CD4-positive, alpha-beta T cell treated with Interleukin-1 beta for 1 hour (primary cell): ENCODE measurements at regions not wholly inside any gene's neighbourhood (a gene's known extent, or its start where the extent isn't known, plus 50 kb on each side); places are given as distances from the start of the nearest gene placed in this dataset.

Experiments
- DNase-seq, 2 donors: peaks; one replicate each; pipeline ENCODE4 v3.0.0-alpha.2; 2020 to 2022

DNA sequence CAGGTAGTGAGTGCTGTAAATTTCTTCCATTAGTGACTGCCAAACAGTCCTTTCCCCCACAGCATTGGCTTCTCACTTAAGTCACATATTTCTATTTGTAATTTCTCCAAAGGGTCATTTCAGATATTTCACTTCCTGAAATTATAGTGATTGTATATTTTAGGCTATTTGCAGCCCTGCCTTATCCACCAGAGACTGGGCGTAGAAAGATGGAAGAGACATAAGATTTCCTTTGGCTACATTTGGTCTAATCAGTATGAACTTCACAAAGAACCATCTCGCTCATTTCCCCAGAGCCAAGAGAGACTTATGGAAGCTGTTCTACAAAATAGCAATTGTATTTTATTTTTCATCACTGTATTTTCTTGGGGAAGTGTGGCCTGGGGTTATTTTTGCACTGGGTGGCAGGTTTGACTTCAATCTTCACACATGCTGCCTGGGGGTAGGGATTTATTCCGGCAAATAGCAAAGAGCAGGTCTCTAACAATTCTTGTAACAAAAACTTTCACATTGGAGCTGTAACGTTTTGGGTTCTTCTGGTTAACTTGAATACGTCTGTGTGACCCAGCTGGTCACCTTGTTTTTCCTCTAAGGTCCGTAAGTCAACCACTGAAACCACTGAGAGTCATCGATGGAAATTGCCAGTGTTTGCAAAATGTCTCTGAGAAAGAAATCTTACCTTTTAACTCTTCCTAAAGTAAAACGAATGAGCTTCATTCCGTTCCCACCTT, 170.6 kb upstream of the SERPINE2 start:
- no peak for DNase-seq

DNA sequence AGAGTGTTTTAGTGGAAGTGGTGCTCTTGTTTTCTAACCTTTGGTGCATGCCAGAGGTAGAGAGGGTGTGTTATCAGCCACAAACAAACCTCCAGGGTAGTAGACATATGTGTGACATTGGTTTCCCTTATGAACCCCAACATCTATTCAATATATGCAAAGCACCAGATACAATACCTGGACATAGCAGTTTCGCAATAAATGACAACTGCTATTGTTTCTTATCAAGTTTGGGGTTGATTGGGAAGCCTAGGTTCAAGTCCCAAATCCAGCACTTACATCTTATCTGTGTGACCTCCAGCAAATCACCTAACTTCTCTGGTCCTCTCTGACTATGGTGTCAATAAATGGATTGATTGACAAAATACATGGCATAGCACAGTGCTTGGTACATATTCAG, 169.4 kb upstream of the SERPINE2 start:
- DNase-seq: no peak

DNA sequence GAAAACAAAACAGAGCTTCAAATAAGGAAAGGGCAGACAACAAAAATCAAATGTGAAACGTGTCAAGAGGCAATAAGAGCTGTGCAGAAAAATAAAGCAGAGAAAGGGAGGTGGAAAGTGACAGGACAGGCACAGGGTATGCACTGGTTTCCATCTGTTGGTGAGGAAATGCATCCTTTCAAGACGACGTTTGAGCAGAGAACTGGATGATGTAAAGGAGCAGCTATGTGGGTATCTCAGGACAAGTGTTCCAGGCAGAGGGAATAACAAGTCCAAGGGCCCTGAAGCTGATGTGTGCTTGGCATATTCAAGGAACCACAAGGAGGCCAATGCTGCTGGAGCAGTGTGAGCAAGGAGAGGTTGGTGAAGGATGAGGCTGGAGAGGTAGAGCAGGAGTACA, 168.9 kb upstream of the SERPINE2 start:
- DNase-seq: no peak

DNA sequence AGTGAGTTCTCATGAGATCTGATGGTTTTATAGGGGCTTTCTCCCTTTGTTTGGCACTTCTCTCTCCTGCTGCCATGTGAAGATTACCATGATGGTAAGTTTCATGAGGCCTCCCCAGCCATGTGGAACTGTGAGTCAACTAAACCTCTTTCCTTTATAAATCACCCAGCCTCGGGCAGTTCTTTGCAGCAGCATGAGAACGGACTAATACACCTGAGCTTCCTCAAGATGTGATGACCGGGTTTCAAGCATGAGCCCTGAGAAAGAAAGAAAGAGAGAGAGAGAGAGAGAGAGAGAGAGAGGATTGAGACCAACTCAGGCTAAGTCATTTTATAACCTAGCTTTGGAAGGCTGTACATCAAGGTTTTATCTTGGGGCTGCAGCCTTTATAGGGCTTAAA, 167.7 kb upstream of the SERPINE2 start:
- DNase-seq: no peak

DNA sequence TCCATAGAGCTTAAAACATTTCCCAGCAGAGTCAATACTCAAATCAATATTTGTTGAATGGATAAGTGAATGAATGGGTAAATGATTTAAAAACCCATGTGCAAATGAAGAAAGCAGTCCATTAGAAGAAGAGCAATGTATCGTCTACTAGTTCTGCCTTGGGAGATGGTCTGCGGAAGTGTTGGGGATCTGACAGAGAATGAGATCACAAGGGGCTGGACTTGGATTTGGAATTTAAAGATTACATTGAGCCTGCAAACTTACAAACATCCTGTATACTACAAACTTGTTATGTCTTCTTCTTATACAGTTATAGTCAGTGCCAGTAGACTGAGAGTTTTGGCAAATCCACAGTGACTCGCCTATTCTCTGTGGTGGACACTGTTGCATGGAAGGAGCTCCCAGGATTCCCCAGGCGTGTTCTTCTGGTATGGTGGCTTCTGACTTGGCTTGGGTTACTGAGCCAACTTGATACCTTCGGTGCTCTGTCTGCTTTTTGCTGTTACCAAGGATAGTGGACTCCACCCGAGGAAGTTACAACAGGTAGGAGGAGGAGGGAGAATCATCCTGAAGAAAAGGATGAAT, 163.3 kb upstream of the SERPINE2 start:
- DNase-seq: no peak

DNA sequence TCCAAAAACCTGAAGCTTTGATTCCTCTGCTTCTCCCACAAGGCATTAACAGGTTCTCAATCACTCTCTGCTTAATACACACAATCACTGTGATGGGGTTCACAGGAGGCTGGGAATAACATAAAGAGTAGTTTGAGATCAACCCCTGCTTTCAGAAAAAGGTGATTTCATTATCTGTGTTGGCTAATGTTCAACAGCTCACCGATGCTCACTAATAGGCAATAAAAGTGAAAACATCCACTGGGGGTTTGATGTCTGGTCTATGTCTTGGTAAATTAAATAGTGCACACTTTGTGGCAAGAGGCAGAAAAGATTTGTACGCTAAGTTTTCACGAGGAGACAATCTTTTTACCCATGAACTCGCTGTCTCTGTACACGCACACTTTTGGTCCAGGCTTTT, 159.3 kb upstream of the SERPINE2 start:
- no peak for DNase-seq

DNA sequence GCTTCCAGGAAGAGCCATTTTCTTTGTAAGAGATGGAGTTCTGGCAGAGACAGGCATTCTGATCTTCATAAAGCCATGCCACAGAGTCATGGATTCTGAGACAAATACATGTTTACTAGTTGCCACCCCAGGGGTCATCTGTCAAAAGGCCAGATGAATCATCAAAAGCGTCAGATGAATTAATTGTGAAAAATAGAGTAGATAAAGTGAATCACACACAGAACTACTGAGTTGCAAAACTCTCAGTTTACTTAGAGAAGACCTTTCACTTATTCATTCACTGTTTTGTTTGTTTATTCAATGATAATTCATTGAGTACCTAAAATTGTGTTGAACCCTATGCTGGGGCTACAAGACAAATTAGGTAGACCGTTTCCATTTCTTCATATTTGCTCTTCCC, 157.7 kb upstream of the SERPINE2 start:
- no peak for DNase-seq

DNA sequence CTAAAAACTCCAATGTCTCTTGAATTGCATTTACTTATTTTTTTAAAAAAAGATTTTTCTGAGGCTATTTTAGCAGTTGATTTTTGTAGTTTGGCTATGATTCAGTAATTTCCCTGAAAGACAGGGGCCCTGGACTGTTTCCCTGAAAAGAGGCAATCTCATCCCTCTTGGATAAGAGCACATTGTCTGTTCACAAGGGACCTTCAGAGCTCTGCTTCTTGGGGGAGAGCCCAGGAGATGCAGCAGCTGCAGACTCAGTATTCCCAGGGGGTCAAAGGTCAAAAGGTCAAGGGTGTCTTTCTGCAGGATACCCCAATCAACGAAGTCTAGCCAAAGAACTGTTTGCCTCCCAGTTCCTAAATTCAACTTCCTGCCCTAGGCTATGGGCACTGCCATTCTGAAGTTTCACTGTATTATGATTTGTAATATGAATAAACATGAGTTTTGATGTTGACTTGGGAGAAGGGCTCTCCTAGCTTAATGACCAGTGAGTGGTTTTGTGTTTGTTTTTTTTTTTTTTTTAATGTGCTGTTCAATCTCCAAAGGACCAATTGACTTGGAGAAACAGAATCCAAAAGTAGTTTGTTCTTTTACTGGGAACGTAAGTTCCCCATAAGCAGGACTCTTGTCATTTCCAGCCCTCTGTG, 157.0 kb upstream of the SERPINE2 start:
- no peak for DNase-seq

DNA sequence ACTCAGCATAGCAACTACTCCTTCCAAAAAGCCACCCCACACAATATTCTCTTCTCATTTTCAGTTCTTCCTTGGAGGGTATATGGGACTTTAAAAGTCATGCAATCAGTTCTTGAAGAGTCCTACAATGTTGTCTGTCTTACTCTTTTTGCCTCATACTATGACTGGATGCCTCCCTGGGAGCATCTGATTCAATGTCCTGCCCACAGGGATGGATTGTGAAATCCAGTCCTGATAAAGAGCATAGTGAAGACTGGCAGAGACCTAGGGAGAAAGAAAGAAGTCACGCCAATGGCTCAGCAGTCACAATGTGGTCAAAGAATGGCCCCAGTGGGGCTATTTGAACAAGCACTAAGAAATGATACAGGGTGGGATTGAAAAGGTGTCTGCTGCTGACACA, 155.1 kb upstream of the SERPINE2 start:
- no peak for DNase-seq

DNA sequence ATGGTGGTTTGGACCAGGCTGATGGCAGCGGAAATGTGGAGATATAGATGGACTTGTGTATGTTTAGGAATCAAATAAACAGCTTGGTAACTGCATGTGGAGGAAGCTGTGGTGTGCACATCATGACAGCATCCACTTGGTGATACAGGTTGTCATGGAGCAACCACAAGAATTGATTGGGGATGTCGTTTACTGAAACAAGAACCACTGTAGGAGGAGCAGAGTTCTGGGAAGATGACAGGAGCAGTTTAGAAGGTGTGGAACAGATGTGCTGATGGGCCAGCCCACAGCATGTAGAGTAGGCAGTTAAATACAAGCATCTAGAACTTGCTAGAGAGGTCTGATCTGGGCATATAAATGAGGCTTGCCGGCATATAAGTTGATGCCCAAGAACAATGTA, 152.4 kb upstream of the SERPINE2 start:
- DNase-seq: no peak

DNA sequence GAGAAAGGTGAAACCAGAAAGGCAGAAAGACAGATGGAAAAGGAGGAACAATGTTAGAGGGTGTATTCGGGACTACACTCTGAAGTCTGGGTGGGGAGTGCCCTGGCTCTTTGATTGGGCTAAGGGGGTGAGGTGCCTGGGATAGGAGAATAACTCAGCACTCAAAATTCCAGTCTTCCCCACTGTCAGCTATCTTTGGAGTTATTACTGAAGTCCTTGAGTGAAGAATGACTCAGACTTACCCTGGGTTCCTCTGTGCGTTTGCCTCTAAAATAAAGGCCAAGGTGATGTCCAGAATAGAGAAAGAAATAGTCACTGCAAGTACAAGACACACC, 151.8 kb upstream of the SERPINE2 start:
- no peak for DNase-seq

DNA sequence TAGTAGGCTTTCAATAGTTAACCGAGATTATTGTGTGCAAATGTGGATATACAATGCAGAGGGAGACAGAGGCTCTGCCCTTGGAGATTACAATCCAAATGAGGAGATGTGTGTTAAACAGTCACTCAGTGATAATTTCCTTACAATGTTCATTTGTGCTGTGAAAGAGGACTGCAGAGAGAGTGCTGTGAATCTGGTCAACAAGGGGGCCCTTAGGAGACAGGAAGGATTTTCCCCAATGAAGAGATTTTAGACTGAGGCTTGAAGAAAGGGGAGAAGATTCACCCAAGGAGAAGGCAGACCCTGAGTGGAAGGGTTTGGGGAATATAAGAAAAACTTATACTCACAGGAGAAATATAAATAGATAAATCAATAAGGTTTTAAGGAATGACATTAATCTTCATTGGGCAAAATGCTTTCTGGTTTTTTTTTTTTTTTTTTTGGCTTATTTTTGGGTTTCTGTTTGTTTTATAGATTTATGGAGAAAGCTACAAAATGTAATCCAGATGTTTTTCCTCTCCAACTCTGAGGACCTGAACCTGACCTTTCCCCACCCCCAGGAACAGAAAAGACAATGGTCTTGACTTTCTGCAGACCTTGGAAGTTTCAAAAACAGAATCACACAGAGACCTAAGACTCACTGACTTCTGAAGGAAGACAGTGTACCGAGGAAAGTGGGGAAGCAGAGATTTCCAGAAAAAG, 151.3 kb upstream of the SERPINE2 start:
- no peak for DNase-seq

DNA sequence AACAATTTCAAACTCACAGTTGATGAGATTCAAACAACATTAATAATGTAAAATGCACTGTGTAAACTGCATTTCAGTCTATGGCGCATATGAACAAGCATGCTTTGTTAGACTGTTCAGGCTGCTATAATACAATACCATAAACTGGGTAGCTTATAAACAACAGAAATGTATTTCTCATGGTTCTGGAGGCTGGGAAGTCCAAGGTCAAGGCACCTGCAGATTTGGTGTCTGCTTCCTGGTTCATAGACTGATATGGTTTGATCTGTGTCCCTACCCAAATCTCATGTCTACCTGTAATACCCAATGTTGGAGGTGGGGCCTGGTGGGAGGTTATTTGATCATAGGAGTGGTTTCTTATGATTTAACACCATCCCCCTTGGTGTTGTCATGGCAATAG, 148.1 kb upstream of the SERPINE2 start:
- no peak for DNase-seq

DNA sequence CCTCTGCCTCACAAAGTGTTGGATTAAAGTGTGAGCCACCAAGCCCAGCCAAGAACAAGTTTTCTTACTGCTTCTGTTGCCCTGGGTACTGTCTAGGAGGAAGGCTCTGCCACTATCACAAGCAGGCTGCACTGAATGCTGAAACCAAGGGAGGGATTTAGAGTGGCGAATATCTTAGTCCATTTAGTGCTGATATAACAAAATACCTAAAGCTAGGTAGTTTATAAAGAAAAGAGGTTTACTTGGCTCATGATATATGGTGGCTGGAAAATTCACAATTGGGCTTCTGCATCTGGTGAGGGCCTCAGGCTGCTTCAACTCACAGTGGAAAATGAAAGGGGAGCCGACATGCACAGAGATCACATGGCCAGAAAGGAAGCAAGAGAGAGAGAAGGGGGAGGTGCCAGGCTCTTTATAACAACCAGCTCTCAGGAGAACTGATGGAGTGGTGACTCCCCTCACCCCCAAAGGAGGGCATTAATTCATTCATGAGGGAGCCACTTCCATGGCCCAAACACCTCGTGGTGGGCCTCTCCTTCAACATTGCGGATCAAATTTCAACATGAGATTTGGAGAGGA, 146.0 kb upstream of the SERPINE2 start:
- no peak for DNase-seq

DNA sequence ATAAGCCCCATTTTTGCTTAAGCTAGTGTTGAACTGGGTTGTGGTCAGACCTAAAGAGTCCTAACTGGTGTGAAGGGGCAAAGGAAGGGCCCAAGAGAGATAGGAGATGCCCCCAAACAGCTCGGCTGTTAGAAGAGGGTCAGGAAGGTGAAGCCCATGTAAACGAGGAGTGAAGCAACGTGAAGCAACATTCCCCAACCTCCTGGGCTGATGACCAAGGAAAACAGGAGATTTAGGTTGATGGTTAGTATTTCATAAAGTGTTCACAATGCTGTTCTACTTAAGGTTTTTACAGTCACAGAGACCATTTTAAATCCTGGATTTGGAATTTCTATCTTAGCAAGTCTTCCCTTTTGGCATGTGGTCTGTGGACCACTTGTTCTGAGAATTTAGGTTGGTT, 144.0 kb upstream of the SERPINE2 start:
- no peak for DNase-seq

DNA sequence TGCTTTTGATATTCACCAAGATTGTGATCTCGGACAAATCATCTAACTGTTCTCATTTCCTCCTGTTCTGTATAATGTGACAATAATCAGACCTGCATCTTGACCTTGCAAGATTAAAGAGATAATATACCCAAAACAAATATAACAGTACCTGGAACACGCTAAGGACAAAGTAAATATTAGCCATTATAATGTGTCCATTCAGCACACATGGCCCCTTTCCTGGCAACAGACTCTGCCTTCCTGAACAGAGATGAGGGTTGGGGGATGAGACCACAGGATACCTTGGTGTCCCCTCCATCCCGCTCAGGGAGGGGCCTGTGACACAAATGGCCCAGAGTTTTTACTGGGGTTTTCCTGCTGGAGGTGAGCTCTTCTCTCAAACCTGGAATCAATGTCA, 143.4 kb upstream of the SERPINE2 start:
- DNase-seq: no peak

DNA sequence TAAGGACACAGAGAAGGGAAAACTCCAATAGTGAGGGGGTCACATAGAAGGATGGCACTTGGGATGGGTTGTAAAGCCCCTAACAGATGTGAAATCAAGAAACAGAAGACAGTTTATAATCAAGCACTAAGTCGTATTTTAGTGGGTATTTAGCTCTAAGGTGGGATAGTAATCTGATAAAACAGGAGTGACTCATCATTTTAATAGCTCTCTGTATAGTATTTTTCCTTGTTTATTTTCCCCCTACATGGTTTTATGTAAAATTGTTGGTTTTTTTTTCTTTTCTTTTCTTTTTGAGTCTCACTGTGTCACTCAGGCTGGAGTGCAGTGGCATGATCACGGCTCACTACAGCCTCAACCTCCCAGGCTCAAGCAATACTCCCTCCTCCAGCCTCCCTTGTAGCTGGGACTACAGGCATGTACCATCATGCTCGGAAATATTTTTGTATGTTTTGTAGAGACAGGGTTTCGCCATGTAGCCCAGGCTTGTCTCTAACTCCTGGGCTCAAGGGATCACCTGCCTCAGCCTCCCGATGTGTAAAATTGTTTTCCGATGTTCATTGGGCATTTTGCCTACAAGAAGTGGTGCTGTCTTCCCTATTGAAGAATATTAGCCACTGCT, 142.6 kb upstream of the SERPINE2 start:
- DNase-seq: no peak

DNA sequence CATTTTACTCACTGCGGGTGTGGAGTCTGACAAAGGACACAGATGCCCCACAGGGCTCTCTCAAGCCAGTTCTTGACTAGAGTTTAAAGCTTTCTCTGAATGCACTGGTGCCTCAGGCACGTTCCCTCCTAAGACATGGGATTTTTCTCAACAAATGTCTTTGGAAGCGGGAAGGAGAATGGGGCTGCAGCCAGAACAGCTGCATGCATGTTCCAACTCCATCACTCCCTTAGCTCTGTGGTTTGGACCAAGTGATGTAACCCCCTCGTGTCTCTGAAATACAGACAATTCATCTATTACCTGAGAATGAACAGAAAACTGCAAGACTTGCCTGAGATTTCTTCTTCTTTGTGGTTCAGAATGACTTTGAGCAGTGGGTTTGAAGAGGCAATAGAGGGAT, 141.7 kb upstream of the SERPINE2 start:
- DNase-seq: no peak

DNA sequence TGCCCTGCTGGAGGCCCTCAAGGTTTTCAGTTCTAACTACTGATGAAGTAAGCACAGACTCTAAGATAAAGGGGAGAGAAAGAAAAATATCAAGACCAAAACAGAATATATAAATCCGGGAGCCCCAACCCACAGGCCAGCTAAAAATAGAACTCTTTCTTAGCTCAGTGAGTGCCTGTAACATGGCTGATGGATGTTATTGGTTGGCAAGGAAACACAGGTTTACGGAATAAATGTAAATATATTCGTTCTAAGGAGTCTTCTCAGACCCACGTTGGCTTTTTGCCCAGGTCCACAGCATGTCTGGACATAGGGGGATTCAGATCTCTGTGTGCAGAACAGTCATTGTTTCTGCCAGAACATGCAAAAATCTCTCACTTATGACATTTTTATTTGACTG, 139.0 kb upstream of the SERPINE2 start:
- DNase-seq: no peak

DNA sequence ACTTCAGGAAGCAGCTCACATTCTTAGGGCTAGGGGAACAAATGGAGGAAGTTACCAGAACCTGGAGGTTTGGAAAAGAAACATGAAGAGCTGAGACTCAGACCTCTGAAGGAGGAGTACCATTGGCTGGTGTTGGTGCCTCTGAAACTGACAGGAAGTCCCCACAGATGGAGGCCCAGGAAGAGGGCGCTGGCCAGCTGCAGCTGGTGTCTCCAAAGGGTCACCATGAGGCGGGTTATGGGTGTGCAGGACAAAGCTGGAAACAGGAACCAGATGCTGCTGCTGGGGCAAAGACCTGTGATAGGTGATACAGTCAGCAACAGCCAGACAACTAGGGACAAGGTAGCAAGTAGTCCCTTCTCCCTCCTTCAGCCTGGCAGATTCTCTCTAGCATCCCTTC, 136.5 kb upstream of the SERPINE2 start:
- no peak for DNase-seq

DNA sequence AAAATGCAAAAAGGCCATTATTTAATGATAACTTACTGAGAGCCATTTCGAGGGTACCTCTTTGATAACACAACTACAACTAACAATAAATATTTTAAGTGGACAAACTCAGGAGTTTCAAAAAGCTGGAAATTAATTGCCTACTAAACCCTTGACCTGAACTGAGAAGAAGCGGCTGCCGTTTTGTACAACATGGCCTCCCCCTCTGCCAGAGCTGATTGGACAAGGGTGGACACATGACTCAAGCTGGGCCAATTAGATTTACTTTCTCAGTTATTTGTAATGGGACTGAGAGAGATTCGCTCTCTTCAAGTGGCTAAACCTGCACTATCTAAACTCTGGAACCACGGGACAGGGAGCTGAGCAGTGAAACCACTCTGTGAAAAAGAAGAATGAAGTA, 135.9 kb upstream of the SERPINE2 start:
- no peak for DNase-seq

DNA sequence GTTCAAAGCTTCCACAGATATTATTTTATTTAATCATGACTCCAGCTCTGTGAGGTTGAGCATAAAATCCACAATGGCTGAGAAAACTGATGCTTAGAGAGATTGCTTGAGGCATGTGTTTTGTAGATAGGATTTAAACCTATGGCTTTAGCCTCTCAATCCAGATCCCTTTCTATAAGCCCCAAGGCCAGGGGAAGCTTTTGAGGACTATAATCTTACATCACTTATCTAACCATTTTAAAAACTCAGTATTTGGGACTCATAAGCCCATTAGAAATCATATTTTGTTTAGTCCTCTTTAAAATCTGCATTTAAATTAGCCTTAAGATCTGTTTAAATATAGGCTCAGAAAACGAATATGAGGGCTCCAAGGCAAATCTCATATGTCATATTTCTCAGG, 135.4 kb upstream of the SERPINE2 start:
- no peak for DNase-seq

DNA sequence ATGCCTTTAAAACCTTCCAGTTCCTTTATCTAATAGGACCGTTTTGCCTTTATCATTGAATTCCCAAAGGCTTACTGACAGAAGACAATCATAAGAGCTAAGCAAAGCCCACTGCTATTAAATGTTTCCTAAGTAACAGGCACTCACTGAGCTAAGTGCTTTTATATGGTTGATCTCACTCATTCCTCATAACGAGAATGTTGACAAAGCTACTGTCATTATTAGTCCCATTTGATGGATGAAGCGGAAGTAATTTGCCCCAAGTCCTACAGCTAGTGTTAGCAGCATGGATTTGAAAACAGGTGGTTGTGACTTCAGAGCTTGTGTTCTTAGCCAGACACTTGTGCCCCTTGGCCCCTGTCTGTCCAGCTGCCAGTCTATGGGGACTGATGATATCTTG, 134.8 kb upstream of the SERPINE2 start:
- DNase-seq: no peak
